IPS-18c (cell line): ENCODE measurements at regions not wholly inside any gene's neighbourhood (a gene's known extent, or its start where the extent isn't known, plus 50 kb on each side); places are given as distances from the start of the nearest gene placed in this dataset.
"Not testable (repeated sequence)": the region's sequence is repeated elsewhere in the genome, so short reads cannot be mapped to it uniquely, and the experiment has no call there.

Experiments used
- H3K4me3 ChIP-seq: 2 replicates; pipeline ENCODE4 v1.7.0; 2013; ENCODE audit warnings: low read depth, mild to moderate bottlenecking, low read length, moderate library complexity; ENCODE audit not compliant: insufficient read depth
- H3K9me3 ChIP-seq: one replicate; pipeline ENCODE4 v1.6.1; 2013; ENCODE audit warnings: mild to moderate bottlenecking, low read length, moderate library complexity; ENCODE audit not compliant: control insufficient read depth, insufficient read depth

DNA sequence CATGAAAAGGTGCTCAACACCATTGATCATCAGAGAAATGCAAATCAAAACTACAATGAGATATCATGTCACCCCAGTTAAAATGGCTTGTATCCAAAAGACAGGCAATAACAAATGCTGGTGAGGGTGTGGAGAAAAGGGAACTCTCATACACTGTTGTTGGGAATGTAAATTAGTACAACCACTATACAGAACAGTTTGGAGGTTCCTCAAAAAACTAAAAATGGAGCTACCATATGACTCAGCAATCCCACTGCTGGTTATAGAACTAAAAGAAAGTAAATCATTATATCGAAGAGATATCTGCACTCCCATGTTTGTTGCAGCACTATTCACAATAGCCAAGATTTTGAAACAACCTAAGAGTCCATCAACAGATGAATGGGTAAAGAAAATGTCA lies 238.0 kb downstream of the ZNF621 start:
- not testable (repeated sequence) for H3K4me3 ChIP-seq, H3K9me3 ChIP-seq

- H3K4me3 ChIP-seq = no peak overlapping the region
- H3K9me3 ChIP-seq = no peaks in the 10 kb centered on the region
Observed at GRCh38 chr3:40763807-40764206, 239.0 kb downstream of the ZNF621 start.

DNA sequence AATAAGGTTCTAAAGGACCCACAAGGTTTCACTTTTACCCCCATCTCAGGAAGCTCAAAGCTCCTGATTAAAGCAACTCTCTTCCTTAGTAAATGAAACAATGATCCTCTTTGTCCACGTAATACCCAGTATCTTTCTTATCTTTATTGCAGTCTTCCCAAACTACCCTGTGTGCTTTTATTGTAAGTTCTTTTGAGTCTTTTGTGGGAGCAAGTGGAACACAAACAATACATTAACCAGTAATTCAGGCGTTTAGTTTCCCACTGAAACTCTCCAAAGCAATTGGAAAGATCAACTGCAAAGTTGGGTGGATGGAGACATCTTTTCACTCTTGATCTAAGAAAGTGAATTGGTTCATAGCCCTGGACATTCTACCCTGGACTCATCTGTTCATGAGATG lies 240.0 kb downstream of the ZNF621 start:
- Histone ChIP-seq H3K4me3 (no peak overlapping the region), H3K9me3 (no peaks in the 10 kb centered on the region)

GRCh38 chr3:40765884-40766283 lies 241.1 kb downstream of the ZNF621 start:
- Histone ChIP-seq H3K9me3 (no peaks in the 10 kb centered on the region), H3K4me3 (no peak overlapping the region)

- H3K9me3 ChIP-seq = no peaks in the 10 kb centered on the region
- no peak overlapping the region for H3K4me3 ChIP-seq
Observed at GRCh38 chr3:40766396-40766795, 241.6 kb downstream of the ZNF621 start.

GRCh38 chr3:40768046-40768445 lies 243.3 kb downstream of the ZNF621 start:
- H3K9me3 ChIP-seq = peaks cover 2% of the 10 kb centered on the region
- H3K4me3 ChIP-seq = no peak overlapping the region

GRCh38 chr3:40768536-40768935 lies 243.8 kb downstream of the ZNF621 start:
- Histone ChIP-seq H3K9me3 (peaks cover 2% of the 10 kb centered on the region), H3K4me3 (no peak overlapping the region)

GRCh38 chr3:40770061-40770460 lies 245.3 kb downstream of the ZNF621 start:
- peaks cover 2% of the 10 kb centered on the region for H3K9me3 ChIP-seq

DNA sequence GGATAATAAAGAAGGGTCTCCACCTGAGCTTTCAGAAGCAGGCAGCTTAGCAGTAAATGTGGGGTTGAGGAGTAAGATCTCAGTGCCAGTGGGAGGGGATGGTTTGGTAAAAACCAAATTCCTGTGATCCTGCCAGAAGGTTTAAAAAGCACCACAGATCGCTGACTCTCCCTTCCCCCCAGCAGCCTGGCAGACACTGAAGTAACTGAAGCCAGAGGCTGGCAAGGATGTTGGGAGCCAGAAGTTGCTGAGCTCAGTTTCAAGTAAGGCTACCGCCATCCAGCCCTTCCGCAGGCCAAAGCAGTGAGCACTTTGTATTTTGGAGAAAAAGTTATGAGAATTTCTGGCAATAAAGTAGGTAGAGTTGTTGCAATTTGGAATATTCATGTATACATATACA lies 246.4 kb downstream of the ZNF621 start:
- no peak overlapping the region for H3K4me3 ChIP-seq
- peaks cover 2% of the 10 kb centered on the region for H3K9me3 ChIP-seq

More at GRCh38 chr3:40770061-40770460, 245.3 kb downstream of the ZNF621 start:
- H3K4me3 ChIP-seq = no peak overlapping the region

- Histone ChIP-seq H3K4me3 (no peak overlapping the region), H3K9me3 (no peaks in the 10 kb centered on the region)
Observed at GRCh38 chr3:40779039-40779438, 254.3 kb downstream of the ZNF621 start.

DNA sequence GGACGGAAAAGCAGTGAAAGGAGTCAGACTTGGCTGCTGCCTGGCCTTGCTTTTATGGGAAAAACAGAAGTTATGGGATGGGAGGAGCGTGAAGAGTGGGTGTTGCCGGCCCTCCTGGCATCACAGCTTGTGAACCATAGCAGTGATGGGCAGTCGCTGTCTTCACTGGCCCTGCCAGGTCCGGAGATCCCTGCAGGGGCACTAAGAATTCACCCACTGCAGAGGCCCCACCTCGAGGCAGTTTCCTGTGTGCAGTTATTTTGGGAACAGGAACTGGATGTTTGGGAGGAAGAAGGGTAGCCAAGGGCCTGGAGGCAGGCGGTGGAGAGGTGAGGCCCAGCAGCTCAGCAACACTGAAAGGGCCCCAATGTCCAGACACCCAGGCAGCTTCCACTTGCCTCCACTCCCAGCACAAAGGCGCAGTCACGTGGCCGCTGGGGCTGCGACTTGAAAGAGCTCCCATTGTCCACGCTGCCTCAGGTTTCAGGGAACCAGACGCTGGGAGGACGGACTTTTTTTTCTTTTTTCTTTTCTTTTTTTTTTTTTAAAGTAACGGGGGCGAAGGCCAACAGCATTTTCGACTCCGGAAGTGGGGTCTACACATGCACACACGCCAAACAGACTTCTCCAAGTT lies 255.6 kb downstream of the ZNF621 start:
- Histone ChIP-seq H3K9me3 (no peaks in the 10 kb centered on the region), H3K4me3 (no peak overlapping the region)

- no peak overlapping the region for H3K4me3 ChIP-seq
- no peaks in the 10 kb centered on the region for H3K9me3 ChIP-seq
Observed at GRCh38 chr3:40780925-40781406, 256.2 kb downstream of the ZNF621 start.

DNA sequence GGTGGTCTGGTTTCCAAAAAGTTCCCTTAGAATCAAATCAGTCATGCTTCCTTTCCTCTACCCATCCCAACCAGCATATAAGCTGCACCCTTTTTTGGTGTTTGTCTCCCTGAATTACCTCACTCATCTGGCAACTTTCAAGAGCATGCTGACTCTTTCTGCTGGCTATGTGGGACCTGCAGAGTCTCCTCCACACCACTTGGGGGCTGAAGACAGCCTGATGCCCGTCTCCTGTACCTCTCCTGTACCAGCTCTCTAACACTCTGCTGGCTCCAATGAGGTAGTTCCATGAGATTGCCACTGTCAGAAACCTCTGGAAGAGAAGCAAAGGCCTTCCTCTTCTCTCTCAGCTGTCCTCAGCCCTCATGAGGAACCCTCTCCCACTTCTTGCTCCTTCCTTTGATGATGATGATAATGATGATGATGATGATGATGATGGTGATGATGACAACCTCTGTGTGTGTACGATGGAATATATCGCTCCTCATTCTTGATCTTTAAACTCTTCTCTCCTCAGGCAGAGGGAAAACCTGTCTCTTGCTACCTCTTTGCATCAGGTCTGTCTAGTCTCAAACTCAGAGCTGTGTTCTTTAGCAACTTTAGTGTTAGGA lies 257.5 kb downstream of the ZNF621 start:
- H3K4me3 ChIP-seq = no peak overlapping the region
- H3K9me3 ChIP-seq = no peaks in the 10 kb centered on the region

DNA sequence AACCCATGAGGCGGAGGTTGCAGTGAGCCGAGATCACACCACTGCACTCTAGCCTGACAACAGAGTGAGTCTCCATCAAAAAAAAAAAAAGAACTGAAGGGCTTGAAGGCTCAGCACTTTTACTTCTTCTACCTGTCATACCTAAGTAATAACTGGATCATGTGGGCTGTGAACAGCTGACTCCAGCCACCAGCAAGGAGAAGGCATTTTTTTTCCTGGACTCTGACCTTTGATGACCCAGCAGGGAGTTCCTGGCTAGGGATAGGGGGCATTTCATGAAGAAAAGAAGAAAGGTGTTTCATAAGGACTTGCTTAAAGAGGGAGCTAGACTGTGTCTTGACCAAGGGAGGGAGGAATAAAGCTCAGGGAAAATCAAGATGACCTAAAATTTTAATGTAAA lies 266.0 kb downstream of the ZNF621 start:
- Histone ChIP-seq H3K9me3 (peaks cover 6% of the 10 kb centered on the region), H3K4me3 (no peak overlapping the region)

GRCh38 chr3:40793730-40794129 lies 269.0 kb downstream of the ZNF621 start:
- peaks cover 3% of the 10 kb centered on the region for H3K9me3 ChIP-seq
- no peak overlapping the region for H3K4me3 ChIP-seq

DNA sequence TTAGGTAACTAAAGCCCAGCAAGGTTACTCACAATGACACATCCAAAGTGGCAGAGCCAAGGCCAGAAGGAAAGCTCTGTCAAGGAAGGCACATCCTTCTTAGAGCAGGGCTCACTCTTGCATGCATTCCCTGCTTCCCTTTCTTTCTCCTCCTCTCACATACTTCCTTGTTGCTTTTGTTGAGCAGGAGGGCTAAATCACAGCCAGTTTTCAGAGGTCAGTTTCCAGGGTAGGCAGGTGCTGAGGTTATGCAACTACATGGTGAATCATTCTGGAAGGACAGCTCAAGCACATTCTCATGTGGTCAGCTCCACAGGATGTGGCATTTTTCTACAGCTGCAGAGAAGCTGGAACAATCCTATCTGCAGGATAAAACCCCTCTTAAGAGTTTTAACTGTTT lies 275.6 kb downstream of the ZNF621 start:
- H3K4me3 ChIP-seq = no peak overlapping the region
- no peaks in the 10 kb centered on the region for H3K9me3 ChIP-seq

- Histone ChIP-seq H3K9me3 (no peaks in the 10 kb centered on the region), H3K4me3 (no peak overlapping the region)
Observed at GRCh38 chr3:40801284-40801741, 276.6 kb downstream of the ZNF621 start.

- no peak overlapping the region for H3K4me3 ChIP-seq
- H3K9me3 ChIP-seq = no peaks in the 10 kb centered on the region
Observed at GRCh38 chr3:40803311-40803710, 278.6 kb downstream of the ZNF621 start.

- H3K9me3 ChIP-seq = no peaks in the 10 kb centered on the region
Observed at GRCh38 chr3:40805456-40805855, 280.7 kb downstream of the ZNF621 start.

More at GRCh38 chr3:40805456-40805855, 280.7 kb downstream of the ZNF621 start:
- no peak overlapping the region for H3K4me3 ChIP-seq
